Sigmoid colon (tissue), 4 donors: ENCODE measurements at regions not wholly inside any gene's neighbourhood (a gene's known extent, or its start where the extent isn't known, plus 50 kb on each side); places are given as distances from the start of the nearest gene placed in this dataset.

Experiments used
- EP300 ChIP-seq, 4 donors: sonication (generic); formaldehyde crosslinking; IDR thresholded peaks; one replicate each; pipeline ENCODE4 v1.6.1; 2017; ENCODE audit warnings: antibody characterized with exemption in 4 of 4
- POLR2A ChIP-seq, 2 donors: fragments of 450-650 bp; IDR thresholded peaks; one replicate each; pipeline ENCODE4 v1.6.1; 2016; ENCODE audit warnings: antibody characterized with exemption in 2 of 2, mild to moderate bottlenecking in 2 of 2, moderate library complexity in 2 of 2
- POLR2AphosphoS5 ChIP-seq, 4 donors: sonication (generic); formaldehyde crosslinking; IDR thresholded peaks; one replicate each; pipeline ENCODE4 v1.6.1; 2017; ENCODE audit warnings: antibody characterized with exemption in 4 of 4
- TF ChIP-seq, protein P1 (sequence below), 4 experiments: fragments of 450-650 bp in 3 of 4; fragments of 200-600 bp in 1 of 4; IDR thresholded peaks; one replicate each; pipeline ENCODE4 v1.5.1; 2016 to 2019; ENCODE audit warnings: antibody characterized with exemption in 4 of 4, mild to moderate bottlenecking in 3 of 4, moderate library complexity in 2 of 4

GRCh38 chr5:116772152-116772501 lies 197.5 kb upstream of the SEMA6A start:
- TF ChIP-seq, protein P1, sequence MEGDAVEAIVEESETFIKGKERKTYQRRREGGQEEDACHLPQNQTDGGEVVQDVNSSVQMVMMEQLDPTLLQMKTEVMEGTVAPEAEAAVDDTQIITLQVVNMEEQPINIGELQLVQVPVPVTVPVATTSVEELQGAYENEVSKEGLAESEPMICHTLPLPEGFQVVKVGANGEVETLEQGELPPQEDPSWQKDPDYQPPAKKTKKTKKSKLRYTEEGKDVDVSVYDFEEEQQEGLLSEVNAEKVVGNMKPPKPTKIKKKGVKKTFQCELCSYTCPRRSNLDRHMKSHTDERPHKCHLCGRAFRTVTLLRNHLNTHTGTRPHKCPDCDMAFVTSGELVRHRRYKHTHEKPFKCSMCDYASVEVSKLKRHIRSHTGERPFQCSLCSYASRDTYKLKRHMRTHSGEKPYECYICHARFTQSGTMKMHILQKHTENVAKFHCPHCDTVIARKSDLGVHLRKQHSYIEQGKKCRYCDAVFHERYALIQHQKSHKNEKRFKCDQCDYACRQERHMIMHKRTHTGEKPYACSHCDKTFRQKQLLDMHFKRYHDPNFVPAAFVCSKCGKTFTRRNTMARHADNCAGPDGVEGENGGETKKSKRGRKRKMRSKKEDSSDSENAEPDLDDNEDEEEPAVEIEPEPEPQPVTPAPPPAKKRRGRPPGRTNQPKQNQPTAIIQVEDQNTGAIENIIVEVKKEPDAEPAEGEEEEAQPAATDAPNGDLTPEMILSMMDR (IDR thresholded peaks at IDR 0.05), result no peak
- TF ChIP-seq POLR2A (IDR thresholded peaks at IDR 0.05), result no peak
- TF ChIP-seq POLR2AphosphoS5 (IDR thresholded peaks at IDR 0.05), result no peak
- no peak for TF ChIP-seq EP300 (IDR thresholded peaks at IDR 0.05)
